IgD-negative memory B cell (primary cell): ENCODE measurements at regions not wholly inside any gene's neighbourhood (a gene's known extent, or its start where the extent isn't known, plus 50 kb on each side); places are given as distances from the start of the nearest gene placed in this dataset.

Source experiments
- H3K27ac Mint-ChIP-seq, 3 donors: one replicate each; pipeline ENCODE4 v1.8.0; 2020 to 2022; ENCODE audit warnings: mild to moderate bottlenecking in 3 of 3, mixed read lengths in 3 of 3, moderate library complexity in 1 of 3
- H3K27me3 Mint-ChIP-seq: one replicate; pipeline ENCODE4 v1.8.0; 2021; ENCODE audit warnings: mixed read lengths
- H3K36me3 Mint-ChIP-seq: one replicate; pipeline ENCODE4 v1.8.0; 2020; ENCODE audit warnings: mild to moderate bottlenecking, mixed read lengths
- H3K4me1 Mint-ChIP-seq, 3 donors: one replicate each; pipeline ENCODE4 v1.8.0; 2020 to 2022; ENCODE audit warnings: mixed read lengths in 3 of 3, mild to moderate bottlenecking in 1 of 3
- H3K4me3 Mint-ChIP-seq, 4 donors: one replicate each; pipeline ENCODE4 v1.8.0; 2020 to 2022; ENCODE audit warnings: mild to moderate bottlenecking in 4 of 4, mixed read lengths in 4 of 4, moderate library complexity in 3 of 4
- H3K9me3 Mint-ChIP-seq, 3 donors: one replicate each; pipeline ENCODE4 v1.8.0; 2020 to 2021; ENCODE audit warnings: mixed read lengths in 3 of 3, mild to moderate bottlenecking in 1 of 3

DNA sequence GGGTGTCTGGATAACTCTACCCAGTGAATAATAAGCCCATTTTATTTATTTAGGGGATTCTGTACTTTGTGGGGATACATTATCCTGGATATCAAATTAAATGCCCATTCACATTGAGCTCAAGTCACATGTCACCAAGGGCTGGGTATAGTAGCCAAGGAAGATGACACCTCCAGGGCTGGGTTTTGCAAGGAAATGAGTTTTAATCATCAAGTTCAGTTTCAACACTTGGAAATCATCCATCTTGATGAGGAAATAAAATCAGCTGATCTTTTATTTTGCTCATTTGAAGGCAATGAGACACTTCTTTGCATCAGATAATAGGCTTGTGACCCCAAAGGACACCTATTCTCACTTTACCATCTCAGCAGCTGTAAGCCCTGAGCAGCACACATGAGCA, 80.0 kb upstream of the TNR start:
- H3K27ac Mint-ChIP-seq = no peak overlapping the region
- H3K27me3 Mint-ChIP-seq = peaks cover 18% of the 10 kb centered on the region
- H3K9me3 Mint-ChIP-seq = peaks cover 0 to 8% (median 3%) of the 10 kb centered on the region in 3 donors
- no peaks in the 10 kb centered on the region for H3K36me3 Mint-ChIP-seq
- no peak overlapping the region for H3K4me3 Mint-ChIP-seq
- no peaks in the 10 kb centered on the region for H3K4me1 Mint-ChIP-seq

DNA sequence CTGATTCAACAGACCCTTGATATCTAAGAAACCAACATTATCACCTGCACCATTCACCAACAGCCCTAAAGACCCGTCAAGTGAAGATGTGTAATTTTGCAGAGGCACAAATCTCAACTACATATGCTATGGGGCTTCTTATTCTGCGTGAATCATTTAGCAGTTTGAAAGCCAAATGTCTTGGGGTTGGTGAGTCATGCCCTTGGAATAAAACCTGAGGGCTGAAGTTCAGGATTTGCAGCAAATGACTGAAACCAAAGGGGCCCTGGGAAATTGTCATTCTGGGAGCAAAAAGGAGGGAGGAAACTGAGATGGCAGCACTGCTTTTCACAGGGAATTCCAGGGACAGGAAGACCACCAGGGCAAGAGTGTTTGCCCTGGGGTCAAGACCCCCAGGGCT, 79.2 kb upstream of the TNR start:
- no peaks in the 10 kb centered on the region for H3K4me1 Mint-ChIP-seq
- H3K27me3 Mint-ChIP-seq = peaks cover 18% of the 10 kb centered on the region
- H3K9me3 Mint-ChIP-seq = peaks cover 0 to 8% (median 0%) of the 10 kb centered on the region in 3 donors
- no peaks in the 10 kb centered on the region for H3K36me3 Mint-ChIP-seq
- H3K27ac Mint-ChIP-seq = no peak overlapping the region
- H3K4me3 Mint-ChIP-seq = no peak overlapping the region

DNA sequence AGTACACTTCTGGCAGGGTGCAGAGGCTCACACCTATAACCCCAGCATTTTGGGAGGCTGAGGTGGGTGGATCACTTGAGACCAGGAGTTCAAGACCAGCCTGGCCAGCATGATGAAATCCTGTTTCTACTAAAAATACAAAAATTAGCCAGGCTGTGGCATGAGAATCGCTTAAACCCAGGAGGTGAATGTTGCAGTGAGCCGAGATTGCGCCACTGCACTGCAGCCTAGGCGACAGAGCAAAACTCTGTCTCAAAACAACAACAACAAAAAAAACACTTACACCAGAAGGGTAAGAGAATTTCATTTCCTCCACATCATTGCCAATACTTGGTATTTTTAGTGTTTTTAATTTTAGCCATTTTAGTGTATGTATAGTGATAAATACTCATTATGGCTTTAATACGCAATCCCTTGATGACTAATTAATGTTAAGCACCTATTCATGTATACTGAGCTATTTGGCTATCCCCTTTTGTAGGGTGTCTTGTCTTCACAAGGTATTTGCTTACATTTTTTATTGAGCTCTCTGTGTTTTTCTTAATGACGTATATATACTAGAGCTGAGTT, 77.1 kb upstream of the TNR start:
- H3K9me3 Mint-ChIP-seq = peaks cover 0 to 8% (median 0%) of the 10 kb centered on the region in 3 donors
- H3K27me3 Mint-ChIP-seq = peaks cover 18% of the 10 kb centered on the region
- H3K27ac Mint-ChIP-seq = no peak overlapping the region
- H3K4me3 Mint-ChIP-seq = no peak overlapping the region
- H3K36me3 Mint-ChIP-seq = no peaks in the 10 kb centered on the region
- H3K4me1 Mint-ChIP-seq = no peaks in the 10 kb centered on the region

DNA sequence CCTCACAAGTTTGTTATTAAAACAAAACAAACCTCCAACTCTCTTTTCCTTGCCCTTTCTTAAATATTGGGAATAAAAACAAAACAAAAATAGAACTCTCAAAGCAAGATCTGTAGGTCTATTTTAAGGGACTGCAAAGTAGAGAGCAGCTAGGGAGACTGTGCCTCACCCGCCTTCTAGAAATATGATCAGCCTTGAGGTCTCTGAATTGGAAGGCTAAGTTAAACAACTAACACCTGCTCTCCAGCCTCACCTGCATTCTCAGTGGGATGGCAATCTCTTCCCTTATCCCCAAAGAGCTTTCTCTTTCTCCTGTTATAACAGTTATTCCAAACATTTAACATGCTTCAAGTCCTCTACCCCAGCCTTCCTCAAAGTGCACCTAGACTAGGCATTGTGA, 75.5 kb upstream of the TNR start:
- H3K36me3 Mint-ChIP-seq = peaks cover 1% of the 10 kb centered on the region
- H3K9me3 Mint-ChIP-seq = peaks cover 0 to 8% (median 0%) of the 10 kb centered on the region in 3 donors
- H3K27ac Mint-ChIP-seq = no peak overlapping the region
- peaks cover 21% of the 10 kb centered on the region for H3K27me3 Mint-ChIP-seq
- no peak overlapping the region for H3K4me3 Mint-ChIP-seq
- H3K4me1 Mint-ChIP-seq = no peaks in the 10 kb centered on the region

DNA sequence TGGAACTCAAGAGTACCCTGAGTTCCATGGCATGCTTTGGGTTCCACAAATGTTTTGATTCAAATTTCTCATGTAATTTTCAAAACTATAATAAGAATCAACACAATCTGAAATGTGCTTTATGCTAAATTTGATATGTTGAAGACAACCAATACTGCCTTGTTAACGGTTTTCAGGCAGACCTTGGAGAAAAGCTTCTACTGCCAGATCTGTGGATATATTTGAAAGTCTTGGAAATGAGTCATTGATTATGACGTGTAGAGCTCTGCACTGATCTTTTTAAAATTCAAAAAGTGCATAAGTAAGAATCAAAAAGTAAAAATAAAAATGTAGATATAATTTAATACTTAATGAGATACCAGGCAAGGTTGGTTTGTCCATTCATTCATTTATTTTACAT, 74.0 kb upstream of the TNR start:
- Mint-ChIP-seq H3K36me3 (peaks cover 1% of the 10 kb centered on the region), H3K4me3 (no peak overlapping the region), H3K27me3 (peaks cover 20% of the 10 kb centered on the region), H3K4me1 (no peaks in the 10 kb centered on the region), H3K9me3 (peaks cover 3 to 13% (median 3%) of the 10 kb centered on the region in 3 donors), H3K27ac (no peak overlapping the region)

DNA sequence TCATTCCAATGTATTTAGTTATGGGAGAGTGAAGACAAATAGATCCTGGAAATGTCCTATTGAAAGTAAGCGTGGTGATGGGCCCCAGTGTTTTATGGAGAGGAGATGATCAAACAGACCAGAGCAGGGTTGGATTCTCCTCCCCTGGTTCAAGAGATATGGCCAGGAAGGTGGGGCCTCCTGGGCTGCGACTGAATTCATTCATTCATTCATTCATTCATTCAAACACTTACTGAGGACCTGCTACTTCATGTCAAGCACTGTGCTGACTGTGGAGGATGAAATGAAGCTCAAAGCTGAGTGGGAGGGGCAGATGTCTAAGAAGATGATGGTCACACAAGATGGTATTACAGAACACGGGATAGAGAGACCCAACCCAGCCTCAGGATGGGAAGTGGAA, 71.5 kb upstream of the TNR start:
- Mint-ChIP-seq H3K27ac (no peak overlapping the region), H3K4me3 (no peak overlapping the region), H3K27me3 (peaks cover 20% of the 10 kb centered on the region), H3K36me3 (peaks cover 1% of the 10 kb centered on the region), H3K4me1 (no peaks in the 10 kb centered on the region), H3K9me3 (peaks cover 3 to 12% (median 3%) of the 10 kb centered on the region in 3 donors)

DNA sequence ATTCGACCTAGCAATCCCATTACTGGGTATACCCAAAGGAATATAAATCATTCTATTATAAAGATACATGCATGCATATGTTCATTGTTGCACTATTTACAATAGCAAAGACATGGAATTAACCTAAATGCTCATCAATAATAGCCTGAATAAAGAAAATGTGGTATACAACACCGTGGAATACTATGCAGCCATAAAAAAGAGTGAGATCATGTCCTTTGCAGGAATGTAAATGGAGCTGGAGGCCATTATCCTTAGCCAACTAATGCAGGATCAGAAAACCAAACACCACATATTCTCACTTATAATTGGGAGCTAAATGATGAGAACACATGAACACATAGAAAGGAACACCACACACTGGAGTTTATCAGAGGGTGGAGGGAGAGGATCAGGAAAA, 69.5 kb upstream of the TNR start:
- H3K9me3 Mint-ChIP-seq = peaks cover 3 to 10% (median 3%) of the 10 kb centered on the region in 3 donors
- peaks cover 1% of the 10 kb centered on the region for H3K36me3 Mint-ChIP-seq
- H3K27me3 Mint-ChIP-seq = peaks cover 16% of the 10 kb centered on the region
- H3K27ac Mint-ChIP-seq = no peak overlapping the region
- H3K4me3 Mint-ChIP-seq = no peak overlapping the region
- no peaks in the 10 kb centered on the region for H3K4me1 Mint-ChIP-seq

DNA sequence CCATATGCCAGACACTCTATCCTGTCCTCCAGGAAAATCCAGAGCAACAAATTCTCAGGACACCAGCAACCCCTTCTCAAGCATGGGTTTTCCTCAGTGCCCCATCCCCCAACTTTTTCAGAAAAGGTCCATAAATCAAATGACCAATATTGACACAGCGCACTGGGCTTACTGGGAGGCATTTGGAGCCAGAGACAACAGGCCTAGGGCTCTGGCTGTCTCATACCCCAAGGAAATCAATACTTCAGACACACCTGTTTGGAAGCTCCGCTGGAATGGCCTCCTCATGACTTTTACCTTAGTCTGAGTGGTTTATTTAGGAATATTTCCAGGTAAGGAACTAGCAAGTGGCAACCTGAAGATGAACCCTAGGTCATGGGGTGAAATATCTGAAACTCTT, 66.9 kb upstream of the TNR start:
- Mint-ChIP-seq H3K27me3 (peaks cover 15% of the 10 kb centered on the region), H3K36me3 (peaks cover 1% of the 10 kb centered on the region), H3K9me3 (peaks cover 3 to 10% (median 3%) of the 10 kb centered on the region in 3 donors), H3K4me1 (no peaks in the 10 kb centered on the region), H3K4me3 (no peak overlapping the region), H3K27ac (no peak overlapping the region)

DNA sequence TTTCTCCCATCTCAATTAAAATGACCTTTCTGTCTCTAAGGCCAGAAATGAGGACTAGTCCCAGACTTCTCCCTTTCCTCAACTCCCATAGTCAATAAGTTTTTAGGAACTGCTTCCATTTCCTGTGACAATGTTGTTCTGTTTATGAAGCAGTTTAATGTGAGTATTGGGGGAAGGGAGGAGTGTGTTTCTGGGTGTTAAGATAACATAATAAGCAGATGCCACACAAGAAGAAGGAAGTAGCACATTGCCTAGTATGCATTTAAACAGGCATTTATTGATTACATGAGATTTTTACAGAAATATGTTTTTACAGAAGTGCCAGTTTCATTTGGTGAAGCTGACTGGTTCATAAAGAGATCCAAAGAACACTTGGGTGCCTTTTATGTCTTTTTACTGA, 65.6 kb upstream of the TNR start:
- Mint-ChIP-seq H3K9me3 (peaks cover 3 to 10% (median 3%) of the 10 kb centered on the region in 3 donors), H3K27me3 (peaks cover 12% of the 10 kb centered on the region), H3K36me3 (no peaks in the 10 kb centered on the region), H3K4me1 (no peaks in the 10 kb centered on the region), H3K4me3 (no peak overlapping the region), H3K27ac (no peak overlapping the region)

DNA sequence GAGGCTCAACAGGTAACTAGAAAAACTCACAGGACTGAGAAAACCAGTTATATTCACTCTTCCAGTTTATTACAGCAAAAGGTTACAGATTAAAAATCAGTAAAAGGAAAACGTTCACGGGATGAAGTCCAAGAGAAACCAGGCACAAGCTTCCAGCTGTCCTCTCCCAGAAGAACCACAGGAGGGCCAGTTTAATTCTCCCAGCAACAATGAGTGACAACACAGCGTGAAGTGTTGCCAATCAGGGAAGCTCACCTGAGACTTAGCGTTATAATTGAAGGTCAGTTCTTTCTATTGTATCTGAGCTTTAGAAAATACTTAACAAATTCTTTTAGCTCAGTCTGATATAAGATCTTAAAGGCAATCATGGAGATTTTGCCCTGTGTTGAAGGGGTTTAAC, 65.2 kb upstream of the TNR start:
- Mint-ChIP-seq H3K27me3 (peaks cover 12% of the 10 kb centered on the region), H3K4me3 (no peak overlapping the region), H3K9me3 (peaks cover 3 to 10% (median 3%) of the 10 kb centered on the region in 3 donors), H3K27ac (no peak overlapping the region), H3K36me3 (no peaks in the 10 kb centered on the region), H3K4me1 (no peaks in the 10 kb centered on the region)

DNA sequence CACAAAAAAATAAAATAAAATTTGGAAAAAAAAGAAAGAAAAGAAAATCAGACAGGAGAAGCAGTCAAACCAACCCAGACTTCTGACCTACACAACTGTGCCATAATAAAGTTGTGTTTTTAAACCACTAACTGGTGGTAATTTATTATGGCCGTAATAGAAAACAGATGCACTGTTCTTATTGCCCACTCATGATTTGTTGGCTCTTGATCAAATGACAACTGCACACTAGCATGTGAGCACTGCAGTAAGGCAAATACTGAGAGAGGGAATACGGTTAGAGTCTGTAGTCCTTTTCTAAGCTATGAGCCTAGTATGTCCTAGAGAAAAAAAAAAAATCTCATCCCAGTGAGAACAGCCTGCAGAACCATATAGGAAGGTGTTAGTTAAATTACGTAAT, 61.2 kb upstream of the TNR start:
- Mint-ChIP-seq H3K4me3 (no peak overlapping the region), H3K4me1 (no peaks in the 10 kb centered on the region), H3K36me3 (no peaks in the 10 kb centered on the region), H3K9me3 (no peaks in the 10 kb centered on the region), H3K27me3 (no peaks in the 10 kb centered on the region), H3K27ac (no peak overlapping the region)

DNA sequence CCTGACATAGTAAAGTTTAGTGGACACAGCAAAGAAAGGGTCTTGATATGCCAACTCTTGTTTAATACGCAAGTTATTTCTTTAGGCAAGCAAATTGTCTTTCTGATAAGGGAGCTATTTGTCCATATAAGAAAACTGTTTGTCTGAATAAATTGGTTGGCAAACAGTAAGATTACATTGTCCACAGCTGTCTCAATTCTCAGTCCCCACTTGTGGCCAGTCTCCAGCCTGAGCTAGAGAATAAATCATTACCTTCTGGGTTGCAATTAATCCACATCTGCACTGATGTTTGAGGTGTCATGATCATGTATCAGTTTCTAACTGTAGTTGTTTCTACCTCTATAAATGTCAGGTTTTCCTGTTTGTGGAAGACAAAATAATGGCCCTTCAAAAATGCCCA, 60.0 kb upstream of the TNR start:
- H3K4me1 Mint-ChIP-seq = no peaks in the 10 kb centered on the region
- H3K27me3 Mint-ChIP-seq = peaks cover 4% of the 10 kb centered on the region
- H3K4me3 Mint-ChIP-seq = no peak overlapping the region
- no peaks in the 10 kb centered on the region for H3K36me3 Mint-ChIP-seq
- H3K9me3 Mint-ChIP-seq = no peaks in the 10 kb centered on the region
- no peak overlapping the region for H3K27ac Mint-ChIP-seq

DNA sequence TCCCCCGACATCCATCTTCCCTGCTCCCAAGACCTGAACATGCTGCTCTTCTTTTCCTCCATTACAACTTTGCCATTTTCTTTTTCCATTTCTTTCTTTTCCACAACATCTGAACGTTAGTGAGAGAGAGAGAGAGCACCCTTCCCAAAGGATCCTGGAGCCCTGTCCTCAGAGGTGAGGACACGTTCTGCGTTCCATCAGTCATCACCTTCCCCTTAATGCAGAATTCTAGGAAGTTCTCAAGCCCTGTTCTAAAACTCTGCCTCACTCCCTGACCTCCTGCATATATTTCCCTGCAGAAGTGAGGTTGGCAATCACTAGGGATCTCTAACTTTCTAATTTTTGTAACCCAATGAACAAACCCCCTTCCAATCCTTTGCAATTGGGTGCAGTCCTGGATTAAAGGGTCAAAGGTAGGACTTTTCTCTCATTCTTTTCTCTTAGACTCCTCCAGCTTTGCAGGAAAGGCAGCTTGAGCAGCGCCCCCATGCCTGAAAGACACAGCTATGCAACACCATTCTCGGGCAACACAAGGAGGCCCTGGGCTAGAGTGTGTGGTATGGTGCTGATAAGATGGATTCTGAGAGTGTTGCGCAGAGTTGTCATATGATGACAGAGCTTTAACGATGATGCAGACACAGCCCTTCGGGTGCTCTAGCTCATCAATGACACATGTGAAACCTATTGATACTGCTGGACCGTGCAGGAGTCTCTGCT, 59.2 kb upstream of the TNR start:
- no peaks in the 10 kb centered on the region for H3K36me3 Mint-ChIP-seq
- peaks cover 4% of the 10 kb centered on the region for H3K27me3 Mint-ChIP-seq
- H3K27ac Mint-ChIP-seq = no peak overlapping the region
- H3K4me3 Mint-ChIP-seq = no peak overlapping the region
- no peaks in the 10 kb centered on the region for H3K4me1 Mint-ChIP-seq
- no peaks in the 10 kb centered on the region for H3K9me3 Mint-ChIP-seq

DNA sequence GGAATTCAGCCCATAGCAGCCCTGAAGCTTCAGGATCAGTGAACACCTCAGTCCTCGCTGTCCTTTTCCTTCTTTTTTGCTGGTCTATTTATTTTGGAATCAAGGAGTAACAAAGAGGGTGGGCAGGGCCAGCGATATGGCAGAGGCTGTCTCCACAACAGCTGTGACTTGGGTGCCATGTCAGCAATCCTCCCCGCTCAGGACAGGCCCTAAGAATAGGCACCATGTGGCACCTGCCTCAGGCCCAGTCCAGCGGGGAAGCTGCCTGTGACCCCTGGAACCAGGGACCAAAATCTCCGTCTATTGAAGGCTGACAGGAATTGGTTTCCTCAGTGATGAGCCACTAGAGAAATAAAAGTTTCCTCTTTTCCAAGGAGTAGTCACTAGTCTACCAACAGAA, 58.6 kb upstream of the TNR start:
- H3K36me3 Mint-ChIP-seq = no peaks in the 10 kb centered on the region
- H3K4me3 Mint-ChIP-seq = no peak overlapping the region
- peaks cover 5% of the 10 kb centered on the region for H3K27me3 Mint-ChIP-seq
- no peak overlapping the region for H3K27ac Mint-ChIP-seq
- H3K9me3 Mint-ChIP-seq = peaks cover 0 to 2% (median 0%) of the 10 kb centered on the region in 3 donors
- no peaks in the 10 kb centered on the region for H3K4me1 Mint-ChIP-seq

DNA sequence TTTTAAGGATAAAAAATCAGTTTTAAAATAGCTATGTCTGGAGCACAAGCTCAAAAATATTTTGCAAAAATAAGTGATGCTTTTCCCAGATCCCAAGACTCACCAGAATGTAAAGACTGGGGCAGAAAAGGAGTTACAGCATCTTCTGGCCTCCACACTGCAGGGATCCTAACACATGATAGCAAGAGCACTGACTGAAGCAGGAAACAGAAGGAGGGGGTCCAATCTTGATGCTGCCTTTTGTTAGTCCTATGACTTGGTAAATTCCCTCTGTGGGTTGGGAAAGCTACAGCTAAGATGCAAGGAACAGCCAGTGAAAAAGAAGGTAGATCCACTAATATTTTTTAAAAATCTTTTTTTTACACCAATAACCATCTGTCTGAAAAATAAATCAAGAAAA, 54.2 kb upstream of the TNR start:
- Mint-ChIP-seq H3K4me1 (peaks cover 0 to 2% (median 0%) of the 10 kb centered on the region in 3 donors), H3K4me3 (no peak overlapping the region), H3K36me3 (no peaks in the 10 kb centered on the region), H3K27ac (no peak overlapping the region), H3K27me3 (peaks cover 7% of the 10 kb centered on the region), H3K9me3 (peaks cover 0 to 4% (median 0%) of the 10 kb centered on the region in 3 donors)

DNA sequence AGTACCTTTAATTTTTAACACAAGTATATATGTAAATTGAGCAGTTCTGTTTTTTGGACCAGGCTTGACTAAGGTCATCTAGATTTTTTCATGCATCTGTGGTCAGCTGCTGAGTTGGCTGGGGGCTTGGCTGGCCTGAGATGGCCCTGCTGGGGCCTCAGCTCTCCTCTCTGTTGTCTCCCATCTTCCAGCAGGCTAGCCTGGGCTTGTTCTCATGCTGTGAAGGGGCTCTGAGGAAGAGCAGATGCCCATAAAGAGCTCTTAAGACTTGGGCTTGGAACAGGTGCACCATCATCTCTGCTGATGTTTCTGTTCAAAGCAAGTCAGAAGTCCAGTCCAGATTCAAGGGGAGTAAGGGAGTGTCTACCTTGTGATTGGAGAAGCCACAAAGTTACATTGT, 51.2 kb upstream of the TNR start:
- H3K27me3 Mint-ChIP-seq = peaks cover 14% of the 10 kb centered on the region
- H3K4me3 Mint-ChIP-seq = no peak overlapping the region
- H3K4me1 Mint-ChIP-seq = peaks cover 0 to 2% (median 0%) of the 10 kb centered on the region in 3 donors
- no peaks in the 10 kb centered on the region for H3K36me3 Mint-ChIP-seq
- peaks cover 0 to 4% (median 0%) of the 10 kb centered on the region in 3 donors for H3K9me3 Mint-ChIP-seq
- H3K27ac Mint-ChIP-seq = no peak overlapping the region
